ENCODE measurements at regions not wholly inside any gene's neighbourhood (a gene's known extent, or its start where the extent isn't known, plus 50 kb on each side); places are given as distances from the start of the nearest gene placed in this dataset.

GRCh38 chr3:792630-793029 is 300.2 kb upstream of the CNTN6 start:
- TF ChIP-seq CTCF (IDR thresholded peaks at IDR 0.05) (no peak), REST (IDR thresholded peaks at IDR 0.05; ENCODE audit: insufficient read depth in 1 of 2, low read depth in 2 of 2, low read length in 1 of 2) (no peak), POLR2AphosphoS5 (IDR thresholded peaks at IDR 0.05; ENCODE audit: low read depth, low read length) (no peak), SIN3A (IDR thresholded peaks at IDR 0.05; ENCODE audit: borderline replicate concordance, insufficient read depth, low read depth, low read length) (no peak)
